ENCODE measurements at regions not wholly inside any gene's neighbourhood (a gene's known extent, or its start where the extent isn't known, plus 50 kb on each side); places are given as distances from the start of the nearest gene placed in this dataset.

GRCh38 chr12:115324949-115325593 lies 641.1 kb upstream of the TBX3 start:
- no peaks in the 10 kb centered on the region for H3K9me3 ChIP-seq (ENCODE audit: control insufficient read depth in 4 of 4, insufficient read depth in 3 of 4, low read length in 3 of 4)
- 55 to 71% methylated on average over 5 of the region's 5 CpGs for WGBS, 2 donors
- H3K9ac ChIP-seq (ENCODE audit: insufficient read depth in 1 of 2, low read length in 2 of 2) = no peak overlapping the region
- no peak for ATAC-seq (ENCODE audit: insufficient read depth, low FRiP score)
- TF ChIP-seq CTCF (IDR thresholded peaks at IDR 0.05; ENCODE audit: control extremely low read depth, extremely low read depth) = no peak
- H3K36me3 ChIP-seq (ENCODE audit: control insufficient read depth in 4 of 4, insufficient read depth in 4 of 4, low read length in 4 of 4) = no peaks in the 10 kb centered on the region
- H3K27ac ChIP-seq (ENCODE audit: low read depth in 1 of 2, low read length in 1 of 2) = no peak overlapping the region
- no peaks in the 10 kb centered on the region for H3K27me3 ChIP-seq (ENCODE audit: control insufficient read depth in 3 of 3, insufficient read depth in 3 of 3, low read length in 2 of 3)
- peaks cover 0 to 10% (median 5%) of the 10 kb centered on the region in 5 donors for H3K4me1 ChIP-seq (ENCODE audit: control insufficient read depth in 5 of 5, insufficient read depth in 5 of 5, low read length in 5 of 5)
- peak in 2 of 3 donors; percentile 70 to 85 for DNase-seq
- no peak overlapping the region for H3K4me3 ChIP-seq

GRCh38 chr12:115323223-115323905 lies 639.4 kb upstream of the TBX3 start:
- no peaks in the 10 kb centered on the region for H3K9me3 ChIP-seq (ENCODE audit: control insufficient read depth in 4 of 4, insufficient read depth in 3 of 4, low read length in 3 of 4)
- no peaks in the 10 kb centered on the region for H3K36me3 ChIP-seq (ENCODE audit: control insufficient read depth in 4 of 4, insufficient read depth in 4 of 4, low read length in 4 of 4)

GRCh38 chr12:115322275-115322674 lies 638.3 kb upstream of the TBX3 start:
- ATAC-seq (ENCODE audit: insufficient read depth, low FRiP score) = no peak

More at GRCh38 chr12:115323223-115323905, 639.4 kb upstream of the TBX3 start:
- H3K27me3 ChIP-seq (ENCODE audit: control insufficient read depth in 3 of 3, insufficient read depth in 3 of 3, low read length in 2 of 3) = no peaks in the 10 kb centered on the region
- ATAC-seq (ENCODE audit: insufficient read depth, low FRiP score) = no peak
- no peak overlapping the region for H3K4me3 ChIP-seq
- TF ChIP-seq CTCF (IDR thresholded peaks at IDR 0.05; ENCODE audit: control extremely low read depth, extremely low read depth) = no peak
- 84 to 96% methylated on average over 3 of the region's 3 CpGs for WGBS, 2 donors
- no peak overlapping the region for H3K27ac ChIP-seq (ENCODE audit: low read depth in 1 of 2, low read length in 1 of 2)
- no peak overlapping the region for H3K9ac ChIP-seq (ENCODE audit: insufficient read depth in 1 of 2, low read length in 2 of 2)
- DNase-seq = no peak
- peaks cover 0 to 10% (median 5%) of the 10 kb centered on the region in 5 donors for H3K4me1 ChIP-seq (ENCODE audit: control insufficient read depth in 5 of 5, insufficient read depth in 5 of 5, low read length in 5 of 5)

More at GRCh38 chr12:115322275-115322674, 638.3 kb upstream of the TBX3 start:
- no peaks in the 10 kb centered on the region for H3K9me3 ChIP-seq (ENCODE audit: control insufficient read depth in 4 of 4, insufficient read depth in 3 of 4, low read length in 3 of 4)
- H3K27me3 ChIP-seq (ENCODE audit: control insufficient read depth in 3 of 3, insufficient read depth in 3 of 3, low read length in 2 of 3) = no peaks in the 10 kb centered on the region
- no peak overlapping the region for H3K27ac ChIP-seq (ENCODE audit: low read depth in 1 of 2, low read length in 1 of 2)
- no peak for DNase-seq
- WGBS, 2 donors = 50 to 51% methylated on average over 4 of the region's 4 CpGs
- H3K4me3 ChIP-seq = no peak overlapping the region
- TF ChIP-seq CTCF (IDR thresholded peaks at IDR 0.05; ENCODE audit: control extremely low read depth, extremely low read depth) = no peak
- no peak overlapping the region for H3K9ac ChIP-seq (ENCODE audit: insufficient read depth in 1 of 2, low read length in 2 of 2)
- H3K36me3 ChIP-seq (ENCODE audit: control insufficient read depth in 4 of 4, insufficient read depth in 4 of 4, low read length in 4 of 4) = no peaks in the 10 kb centered on the region
- H3K4me1 ChIP-seq (ENCODE audit: control insufficient read depth in 5 of 5, insufficient read depth in 5 of 5, low read length in 5 of 5) = peaks cover 0 to 10% (median 5%) of the 10 kb centered on the region in 5 donors
